ENCODE measurements at regions not wholly inside any gene's neighbourhood (a gene's known extent, or its start where the extent isn't known, plus 50 kb on each side); places are given as distances from the start of the nearest gene placed in this dataset.
A peak's percentile ranks its signal among the peaks of the same experiment; 100 is the strongest.

DNA sequence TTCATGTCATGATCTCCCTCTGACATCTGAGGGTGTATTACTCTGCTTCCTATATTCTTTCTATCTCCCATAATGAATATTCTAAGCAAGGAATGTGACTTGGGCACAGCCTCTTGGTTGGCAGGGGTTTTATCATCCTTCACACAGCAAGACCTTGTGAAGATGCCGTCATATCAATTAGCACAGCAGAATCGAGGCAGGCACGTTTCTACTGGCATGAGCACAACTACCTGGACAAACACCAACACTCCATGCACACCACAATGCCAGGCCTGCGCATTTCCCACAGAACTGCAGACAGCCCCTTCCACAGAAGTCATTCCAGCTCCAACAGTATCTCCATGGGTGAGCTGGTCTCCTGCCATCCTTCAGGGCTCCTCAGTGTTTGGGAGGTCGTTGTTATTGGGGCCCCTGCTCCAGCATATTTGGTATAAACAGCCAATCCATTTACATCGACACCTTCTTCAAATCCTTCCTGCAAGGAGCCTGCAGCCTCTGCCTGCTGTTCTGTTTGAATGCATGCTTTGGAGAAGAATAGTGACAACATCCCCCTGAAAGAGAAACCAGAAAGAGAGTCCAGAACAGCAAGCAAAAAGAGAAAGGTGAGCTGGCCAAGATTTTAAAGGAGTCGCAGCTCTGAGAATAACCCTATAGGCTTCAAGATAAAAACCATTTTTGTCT lies 275.5 kb downstream of the SHOX2 start:
- no peak for DNase-seq (ENCODE audit: low spot score)
- Histone ChIP-seq H3K4me3 (no peak overlapping the region), H3K4me1 (replicated peaks) (no peaks in the 10 kb centered on the region), H3K36me3 (no peaks in the 10 kb centered on the region), H3K9me3 (no peaks in the 10 kb centered on the region), H3K27ac (no peak overlapping the region), H3K27me3 (replicated peaks; ENCODE audit: insufficient read depth) (no peaks in the 10 kb centered on the region)
- no peak for TF ChIP-seq POLR2A (IDR thresholded peaks at IDR 0.05)
- TF ChIP-seq, protein P1, sequence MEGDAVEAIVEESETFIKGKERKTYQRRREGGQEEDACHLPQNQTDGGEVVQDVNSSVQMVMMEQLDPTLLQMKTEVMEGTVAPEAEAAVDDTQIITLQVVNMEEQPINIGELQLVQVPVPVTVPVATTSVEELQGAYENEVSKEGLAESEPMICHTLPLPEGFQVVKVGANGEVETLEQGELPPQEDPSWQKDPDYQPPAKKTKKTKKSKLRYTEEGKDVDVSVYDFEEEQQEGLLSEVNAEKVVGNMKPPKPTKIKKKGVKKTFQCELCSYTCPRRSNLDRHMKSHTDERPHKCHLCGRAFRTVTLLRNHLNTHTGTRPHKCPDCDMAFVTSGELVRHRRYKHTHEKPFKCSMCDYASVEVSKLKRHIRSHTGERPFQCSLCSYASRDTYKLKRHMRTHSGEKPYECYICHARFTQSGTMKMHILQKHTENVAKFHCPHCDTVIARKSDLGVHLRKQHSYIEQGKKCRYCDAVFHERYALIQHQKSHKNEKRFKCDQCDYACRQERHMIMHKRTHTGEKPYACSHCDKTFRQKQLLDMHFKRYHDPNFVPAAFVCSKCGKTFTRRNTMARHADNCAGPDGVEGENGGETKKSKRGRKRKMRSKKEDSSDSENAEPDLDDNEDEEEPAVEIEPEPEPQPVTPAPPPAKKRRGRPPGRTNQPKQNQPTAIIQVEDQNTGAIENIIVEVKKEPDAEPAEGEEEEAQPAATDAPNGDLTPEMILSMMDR (IDR thresholded peaks at IDR 0.05) = no peak
- no peak for TF ChIP-seq POLR2AphosphoS5 (IDR thresholded peaks at IDR 0.05)
- WGBS = 59% methylated on average over 7 of the region's 7 CpGs
- intact Hi-C loops (cut with DNase I) = no loop called here

GRCh38 chr3:157829786-157830185 lies 276.4 kb downstream of the SHOX2 start:
- no peaks in the 10 kb centered on the region for H3K27me3 ChIP-seq (replicated peaks; ENCODE audit: insufficient read depth)
- no peak overlapping the region for H3K27ac ChIP-seq
- H3K36me3 ChIP-seq = no peaks in the 10 kb centered on the region
- TF ChIP-seq, protein P1 (IDR thresholded peaks at IDR 0.05) = no peak
- WGBS = 87% methylated on average over 2 of the region's 2 CpGs
- DNase-seq (ENCODE audit: low spot score) = no peak
- intact Hi-C loops (cut with DNase I) = no loop called here
- H3K4me1 ChIP-seq (replicated peaks) = no peaks in the 10 kb centered on the region
- H3K4me3 ChIP-seq = no peak overlapping the region
- H3K9me3 ChIP-seq = no peaks in the 10 kb centered on the region

GRCh38 chr3:157824281-157824680 lies 281.9 kb downstream of the SHOX2 start:
- intact Hi-C loops (cut with DNase I) = no loop called here
- Histone ChIP-seq H3K9me3 (no peaks in the 10 kb centered on the region), H3K36me3 (no peaks in the 10 kb centered on the region), H3K4me3 (no peak overlapping the region), H3K27ac (no peak overlapping the region), H3K27me3 (replicated peaks; ENCODE audit: insufficient read depth) (no peaks in the 10 kb centered on the region), H3K4me1 (replicated peaks) (no peaks in the 10 kb centered on the region)
- WGBS = 76% methylated on average over 4 of the region's 4 CpGs
- no peak for DNase-seq (ENCODE audit: low spot score)
- no peak for TF ChIP-seq POLR2A (IDR thresholded peaks at IDR 0.05)
- TF ChIP-seq, protein P1 (IDR thresholded peaks at IDR 0.05) = no peak
- no peak for TF ChIP-seq POLR2AphosphoS5 (IDR thresholded peaks at IDR 0.05)

GRCh38 chr3:157823050-157823449 lies 283.2 kb downstream of the SHOX2 start:
- Histone ChIP-seq H3K4me3 (no peak overlapping the region), H3K36me3 (no peaks in the 10 kb centered on the region), H3K27ac (no peak overlapping the region), H3K27me3 (replicated peaks; ENCODE audit: insufficient read depth) (no peaks in the 10 kb centered on the region), H3K4me1 (replicated peaks) (no peaks in the 10 kb centered on the region), H3K9me3 (no peaks in the 10 kb centered on the region)
- 82% methylated on average over 1 of the region's 1 CpG for WGBS
- intact Hi-C loops (cut with DNase I) = no loop called here
- no peak for TF ChIP-seq POLR2AphosphoS5 (IDR thresholded peaks at IDR 0.05)
- no peak for TF ChIP-seq POLR2A (IDR thresholded peaks at IDR 0.05)
- TF ChIP-seq, protein P1 (IDR thresholded peaks at IDR 0.05) = peak in 1 of 4 experiments; percentile 8
- no peak for DNase-seq (ENCODE audit: low spot score)

- no peaks in the 10 kb centered on the region for H3K4me1 ChIP-seq (replicated peaks)
- H3K36me3 ChIP-seq = no peaks in the 10 kb centered on the region
- H3K27ac ChIP-seq = no peak overlapping the region
- intact Hi-C loops (cut with DNase I) = no loop called here
- no peak overlapping the region for H3K4me3 ChIP-seq
- no peaks in the 10 kb centered on the region for H3K27me3 ChIP-seq (replicated peaks; ENCODE audit: insufficient read depth)
- DNase-seq (ENCODE audit: low spot score) = no peak
- H3K9me3 ChIP-seq = no peaks in the 10 kb centered on the region
- TF ChIP-seq POLR2AphosphoS5 (IDR thresholded peaks at IDR 0.05) = no peak
- TF ChIP-seq, protein P1 (IDR thresholded peaks at IDR 0.05) = no peak
- no peak for TF ChIP-seq POLR2A (IDR thresholded peaks at IDR 0.05)
Observed at GRCh38 chr3:157820157-157820517, 286.1 kb downstream of the SHOX2 start.

Measured in prostate gland (tissue), 2 donors.